CD14-positive monocyte (primary cell): ENCODE measurements at regions not wholly inside any gene's neighbourhood (a gene's known extent, or its start where the extent isn't known, plus 50 kb on each side); places are given as distances from the start of the nearest gene placed in this dataset.

Experiments
- DNase-seq, 3 donors: peaks; one replicate each; pipeline ENCODE4 v3.0.0-alpha.2; 2011 to 2022
- H2AFZ ChIP-seq: 2 replicates; pipeline ENCODE4 v1.6.0; 2012; ENCODE audit warnings: mild to moderate bottlenecking, low read depth, low read length, inconsistent platforms; ENCODE audit not compliant: insufficient read depth, poor library complexity, severe bottlenecking
- H3K27ac ChIP-seq, 2 donors: 1 replicate in 1 of 2; 2 replicates in 1 of 2; pipeline ENCODE4 v1.5.1; 2012 to 2013; ENCODE audit warnings: low read length in 2 of 2, control low read depth in 1 of 2, inconsistent platforms in 1 of 2, low read depth in 1 of 2, mild to moderate bottlenecking in 1 of 2
- H3K27me3 ChIP-seq, 2 donors: one replicate each; pipeline versions ENCODE4 v1.6.0 to v1.6.1; 2011 to 2013; ENCODE audit warnings: low read length in 2 of 2; ENCODE audit not compliant: control insufficient read depth in 2 of 2, insufficient read depth in 2 of 2
- H3K36me3 ChIP-seq, 2 donors: replicated peaks in 1 of 2; 1 replicate in 1 of 2; 2 replicates in 1 of 2; pipeline versions ENCODE4 v1.5.1 to v1.6.1; 2012 to 2013; ENCODE audit warnings: low read length in 2 of 2, control low read depth in 1 of 2, inconsistent platforms in 1 of 2, mild to moderate bottlenecking in 1 of 2; ENCODE audit not compliant: insufficient read depth in 2 of 2, control insufficient read depth in 1 of 2
- H3K4me1 ChIP-seq, 2 donors: 1 replicate in 1 of 2; 2 replicates in 1 of 2; pipeline versions ENCODE4 v1.5.1 to v1.6.1; 2012 to 2013; ENCODE audit warnings: low read length in 2 of 2, control low read depth in 1 of 2, inconsistent platforms in 1 of 2, mild to moderate bottlenecking in 1 of 2, moderate library complexity in 1 of 2; ENCODE audit not compliant: insufficient read depth in 2 of 2, control insufficient read depth in 1 of 2
- H3K4me2 ChIP-seq: replicated peaks from 2 replicates; pipeline ENCODE3; 2012; ENCODE audit warnings: low read length, moderate library complexity, mild to moderate bottlenecking; ENCODE audit not compliant: poor library complexity, severe bottlenecking; ENCODE audit errors: extremely low read depth
- H3K4me3 ChIP-seq, 3 experiments: fragments of 200-600 bp in 1 of 3; sonication (generic) in 1 of 3; replicated peaks in 1 of 3; 1 replicate in 2 of 3; 2 replicates in 1 of 3; pipeline ENCODE4 v1.5.1; 2011 to 2013; ENCODE audit warnings: low read length in 3 of 3, mild to moderate bottlenecking in 3 of 3, control low read depth in 2 of 3, low read depth in 2 of 3, inconsistent platforms in 1 of 3, moderate library complexity in 1 of 3
- H3K79me2 ChIP-seq: 2 replicates; pipeline ENCODE4 v1.6.0; 2012; ENCODE audit warnings: mild to moderate bottlenecking, control low read depth, inconsistent platforms, low read length, moderate library complexity; ENCODE audit not compliant: insufficient read depth
- H3K9ac ChIP-seq: 2 replicates; pipeline ENCODE4 v1.6.0; 2017; ENCODE audit warnings: low read length, mild to moderate bottlenecking; ENCODE audit not compliant: insufficient read depth, poor library complexity, severe bottlenecking
- H3K9me3 ChIP-seq, 2 donors: replicated peaks in 1 of 2; 1 replicate in 1 of 2; 2 replicates in 1 of 2; pipeline versions ENCODE4 v1.5.1 to v1.6.1; 2012 to 2013; ENCODE audit warnings: low read length in 2 of 2, control low read depth in 1 of 2; ENCODE audit not compliant: control insufficient read depth in 1 of 2, insufficient read depth in 1 of 2
- H4K20me1 ChIP-seq: 2 replicates; pipeline ENCODE4 v1.6.0; 2012; ENCODE audit warnings: mild to moderate bottlenecking, low read length, control low read depth, moderate library complexity; ENCODE audit not compliant: insufficient read depth
- H3K27ac Mint-ChIP-seq, 7 donors: one replicate each; pipeline ENCODE4 v1.8.0; 2020; ENCODE audit warnings: mild to moderate bottlenecking in 7 of 7, mixed read lengths in 7 of 7, moderate library complexity in 6 of 7, inconsistent platforms in 2 of 7
- H3K27me3 Mint-ChIP-seq, 3 donors: one replicate each; pipeline ENCODE4 v1.8.0; 2021 to 2022; ENCODE audit warnings: low read depth in 3 of 3, mild to moderate bottlenecking in 3 of 3, mixed read lengths in 3 of 3, moderate library complexity in 3 of 3, inconsistent platforms in 1 of 3
- H3K36me3 Mint-ChIP-seq, 2 donors: one replicate each; pipeline ENCODE4 v1.8.0; 2020; ENCODE audit warnings: mixed read lengths in 2 of 2, inconsistent platforms in 1 of 2, mild to moderate bottlenecking in 1 of 2
- H3K4me1 Mint-ChIP-seq: one replicate; pipeline ENCODE4 v1.8.0; 2020; ENCODE audit warnings: mild to moderate bottlenecking, mixed read lengths
- H3K4me3 Mint-ChIP-seq, 2 donors: one replicate each; pipeline ENCODE4 v1.8.0; 2020; ENCODE audit warnings: mild to moderate bottlenecking in 2 of 2, mixed read lengths in 2 of 2, moderate library complexity in 1 of 2
- H3K9me3 Mint-ChIP-seq, 7 donors: one replicate each; pipeline ENCODE4 v1.8.0; 2020 to 2022; ENCODE audit warnings: mixed read lengths in 7 of 7, mild to moderate bottlenecking in 6 of 7, moderate library complexity in 6 of 7, inconsistent platforms in 2 of 7
- CTCF ChIP-seq: fragments of 200-600 bp; IDR thresholded peaks from one replicate; pipeline ENCODE4 v1.8.0; 2022; ENCODE audit warnings: antibody characterized with exemption, mild to moderate bottlenecking
- WGBS: methylation state at CpG from one replicate; pipeline ENCODE4 v1.1.5; 2013; ENCODE audit warnings: missing lambda C conversion rate; ENCODE audit not compliant: insufficient coverage; 5-methylcytosine and 5-hydroxymethylcytosine counted together
- intact Hi-C, 2 donors: fragments of 100-400 bp; cut with micrococcal nuclease; formaldehyde crosslinking; loops; one replicate each; pipeline versions ENCODE4 v1.15.0 to v1.15.1; 2023

GRCh38 chr6:3551716-3552511 is 95.1 kb upstream of the SLC22A23 start:
- Histone ChIP-seq H3K9me3 (peaks cover 19 to 22% of the 10 kb centered on the region in 2 donors), H3K9ac (no peak overlapping the region), H4K20me1 (no peaks in the 10 kb centered on the region), H3K4me2 (no peak overlapping the region), H3K4me3 (no peak overlapping the region), H3K79me2 (no peaks in the 10 kb centered on the region), H3K27me3 (no peaks in the 10 kb centered on the region), H2AFZ (no peak overlapping the region), H3K36me3 (no peaks in the 10 kb centered on the region), H3K27ac (no peak overlapping the region), H3K4me1 (no peaks in the 10 kb centered on the region)
- Mint-ChIP-seq H3K36me3 (no peaks in the 10 kb centered on the region), H3K4me3 (no peak overlapping the region), H3K27ac (no peak overlapping the region), H3K4me1 (no peaks in the 10 kb centered on the region), H3K9me3 (peaks cover 14 to 29% (median 24%) of the 10 kb centered on the region in 7 donors), H3K27me3 (peaks cover 1 to 5% (median 3%) of the 10 kb centered on the region in 3 donors)
- no peak for TF ChIP-seq CTCF
- no CpG with 5 or more reads among the region's 5 CpGs for WGBS
- no peak for DNase-seq
- intact Hi-C loops = no loop called here

DNA sequence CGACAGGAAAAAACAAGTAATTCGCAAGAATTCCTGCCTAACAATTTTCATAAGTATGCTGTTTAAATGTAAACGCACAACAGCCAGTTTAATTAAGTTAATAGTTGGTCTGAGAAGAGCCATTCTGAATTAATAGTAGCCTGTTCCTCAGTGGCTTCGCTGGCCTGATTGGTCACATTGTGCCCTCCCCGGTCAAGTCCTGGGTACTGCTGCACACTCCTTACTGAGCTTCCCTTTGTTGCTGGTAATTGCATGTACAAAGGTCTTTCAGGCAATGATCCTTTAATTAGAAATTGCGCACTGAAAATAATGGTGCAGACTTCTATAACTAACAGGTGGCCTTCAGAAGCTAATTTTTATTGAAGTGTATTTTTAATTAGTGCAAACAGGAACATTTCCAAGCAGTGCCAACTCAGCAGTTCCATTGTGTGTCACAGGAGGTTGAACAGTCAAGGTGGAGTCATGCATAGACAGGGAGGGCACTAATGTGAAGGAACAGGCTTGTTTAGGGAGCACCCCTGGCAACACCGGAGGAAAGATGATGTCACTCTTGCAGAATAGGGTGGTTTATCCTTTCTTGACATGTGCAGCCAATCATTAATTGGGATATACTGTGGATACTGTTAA is 92.6 kb upstream of the SLC22A23 start:
- Histone ChIP-seq H2AFZ (no peak overlapping the region), H4K20me1 (no peaks in the 10 kb centered on the region), H3K9me3 (peaks cover 19 to 22% of the 10 kb centered on the region in 2 donors), H3K36me3 (no peaks in the 10 kb centered on the region), H3K27ac (peak overlapping the region in 1 of 2 donors; percentile 15), H3K79me2 (no peaks in the 10 kb centered on the region), H3K9ac (no peak overlapping the region), H3K4me3 (no peak overlapping the region), H3K4me2 (no peak overlapping the region), H3K27me3 (no peaks in the 10 kb centered on the region), H3K4me1 (no peaks in the 10 kb centered on the region)
- no peaks in the 10 kb centered on the region for H3K36me3 Mint-ChIP-seq
- peaks cover 14 to 29% (median 24%) of the 10 kb centered on the region in 7 donors for H3K9me3 Mint-ChIP-seq
- peaks cover 0 to 5% (median 1%) of the 10 kb centered on the region in 3 donors for H3K27me3 Mint-ChIP-seq
- intact Hi-C loops = no loop called here
- no peaks in the 10 kb centered on the region for H3K4me1 Mint-ChIP-seq
- TF ChIP-seq CTCF = no peak
- 90% methylated on average over 2 of the region's 7 CpGs for WGBS
- no peak for DNase-seq
- no peak overlapping the region for H3K27ac Mint-ChIP-seq
- peak overlapping the region in 1 of 2 donors; percentile 40 for H3K4me3 Mint-ChIP-seq
